ENCODE measurements at regions not wholly inside any gene's neighbourhood (a gene's known extent, or its start where the extent isn't known, plus 50 kb on each side); places are given as distances from the start of the nearest gene placed in this dataset.

GRCh38 chr13:62747152-62747551 lies 1331.5 kb upstream of the PCDH20 start:
- TF ChIP-seq POLR2A (IDR thresholded peaks at IDR 0.05; ENCODE audit: low read length) (no peak), GATA1 (IDR thresholded peaks at IDR 0.05; ENCODE audit: low read depth, low read length) (no peak)
